ENCODE measurements at regions not wholly inside any gene's neighbourhood (a gene's known extent, or its start where the extent isn't known, plus 50 kb on each side); places are given as distances from the start of the nearest gene placed in this dataset.
"Not testable (repeated sequence)": the region's sequence is repeated elsewhere in the genome, so short reads cannot be mapped to it uniquely, and the experiment has no call there.

- no peak for DNase-seq
Measured at GRCh38 chr11:119586181-119586580, 142.8 kb downstream of the NECTIN1 start.

DNA sequence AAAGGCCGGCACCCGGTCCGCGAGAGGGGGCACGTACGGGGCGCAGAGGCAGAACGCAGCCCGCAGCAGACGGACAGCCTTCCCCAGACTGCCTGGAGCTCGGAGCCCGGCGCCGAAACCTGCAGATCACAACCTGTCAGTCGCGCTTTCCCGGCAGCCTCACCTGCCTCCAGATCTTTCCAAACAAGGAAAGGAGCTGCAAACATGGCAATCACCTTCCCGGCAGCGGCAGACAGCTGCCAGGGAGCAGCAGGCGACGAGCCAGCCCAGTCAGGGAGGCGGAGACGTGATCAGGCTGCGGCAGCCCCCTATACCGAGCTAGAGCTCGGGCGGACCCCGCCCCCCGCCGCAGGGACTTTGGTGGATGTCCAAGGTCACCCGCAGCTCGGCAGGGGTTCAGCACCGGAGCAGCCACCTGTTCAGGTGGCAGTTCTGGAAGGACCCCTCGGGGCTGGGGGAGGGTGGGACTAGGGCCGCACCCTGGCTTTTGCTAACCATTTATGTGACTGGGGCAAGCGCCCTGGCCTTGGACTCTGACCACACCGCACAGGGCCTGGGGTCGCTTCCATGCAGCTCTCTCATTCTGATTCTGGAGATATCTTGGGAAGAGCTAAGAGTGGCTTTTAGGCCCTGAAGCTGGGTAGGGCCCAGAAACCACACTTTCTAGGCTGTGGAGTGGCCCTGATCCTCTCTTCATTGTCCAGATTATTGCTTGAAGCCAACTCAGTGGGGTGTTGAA, 143.8 kb downstream of the NECTIN1 start:
- DNase-seq: no peak

GRCh38 chr11:119584193-119585042, 144.6 kb downstream of the NECTIN1 start:
- no peak for DNase-seq

DNA sequence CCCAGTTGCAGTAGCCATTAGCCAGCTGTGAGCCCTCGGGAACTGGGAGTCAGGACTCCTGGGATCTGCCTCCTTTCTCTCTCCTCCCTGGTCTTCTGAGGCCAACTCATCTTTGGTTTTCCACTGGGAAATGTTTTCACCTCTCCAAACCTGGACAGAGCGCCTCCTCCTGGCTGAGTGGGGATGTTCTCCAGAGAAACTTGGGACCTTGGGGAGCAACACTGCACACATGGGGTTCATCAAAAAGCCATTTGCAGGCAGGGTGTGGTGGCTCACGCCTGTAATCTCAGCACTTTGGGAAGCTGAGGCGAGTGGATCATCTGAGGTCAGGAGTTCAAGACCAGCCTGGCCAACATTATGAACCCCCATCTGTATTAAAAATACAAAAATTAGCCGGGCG, 145.4 kb downstream of the NECTIN1 start:
- DNase-seq: no peak

DNA sequence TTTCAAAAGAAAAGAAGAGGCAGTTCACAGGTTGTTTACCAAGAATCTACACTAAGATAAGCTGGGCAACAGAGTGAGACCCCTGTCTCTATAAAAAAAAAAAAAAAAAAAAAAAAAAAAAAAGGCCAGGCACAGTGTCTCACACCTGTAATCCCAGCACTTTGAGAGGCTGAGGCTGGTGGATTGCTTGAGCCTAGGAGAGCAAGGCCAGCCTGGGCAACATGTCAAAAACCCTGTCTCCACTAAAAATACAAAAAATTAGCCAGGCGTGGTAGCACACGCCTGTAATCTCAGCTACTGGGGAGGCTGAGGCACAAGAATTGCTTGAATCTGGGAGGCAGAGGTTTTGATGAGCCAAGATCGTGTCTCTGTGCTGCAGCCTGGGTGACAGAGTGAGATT, 147.6 kb downstream of the NECTIN1 start:
- not testable (repeated sequence) for DNase-seq

DNA sequence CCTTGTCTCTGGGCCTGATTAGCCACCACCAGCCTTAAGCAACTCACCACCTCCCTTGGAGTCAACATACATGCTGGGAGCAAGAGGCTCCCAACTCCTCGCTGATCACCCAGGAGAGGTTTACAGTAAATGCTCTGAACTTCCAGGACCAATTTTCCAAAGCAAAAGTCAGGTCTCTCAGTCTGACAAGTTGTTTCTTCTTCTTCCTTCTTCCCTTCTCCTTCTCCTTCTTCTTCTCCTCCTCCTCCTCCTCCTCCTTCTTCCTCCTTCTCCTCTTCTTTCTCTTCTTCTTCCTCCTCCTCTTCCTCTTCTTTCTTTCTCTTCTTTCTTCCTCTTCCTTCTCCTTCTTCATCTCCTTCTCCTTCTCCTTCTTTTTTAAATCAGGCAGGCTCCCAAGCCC, 148.2 kb downstream of the NECTIN1 start:
- DNase-seq: no peak

DNA sequence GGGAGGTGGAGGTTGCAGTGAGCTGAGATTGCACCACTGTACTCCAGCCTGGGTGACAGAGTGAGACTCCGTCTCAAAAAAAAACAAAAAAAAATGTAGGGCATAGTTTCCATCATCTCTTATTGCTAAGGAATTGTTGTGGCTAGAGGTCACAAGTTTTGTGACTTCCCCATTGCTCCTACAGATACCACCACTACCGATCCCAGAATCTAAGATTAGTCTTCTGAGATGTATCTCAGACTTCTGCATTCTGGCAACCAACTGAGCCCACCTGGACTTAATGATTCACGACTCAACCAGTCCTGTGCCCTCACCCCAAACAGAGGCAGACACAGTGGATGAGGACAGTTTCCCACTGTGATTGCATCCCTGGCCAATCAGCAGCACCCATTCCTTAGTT, 148.9 kb downstream of the NECTIN1 start:
- no peak for DNase-seq

DNA sequence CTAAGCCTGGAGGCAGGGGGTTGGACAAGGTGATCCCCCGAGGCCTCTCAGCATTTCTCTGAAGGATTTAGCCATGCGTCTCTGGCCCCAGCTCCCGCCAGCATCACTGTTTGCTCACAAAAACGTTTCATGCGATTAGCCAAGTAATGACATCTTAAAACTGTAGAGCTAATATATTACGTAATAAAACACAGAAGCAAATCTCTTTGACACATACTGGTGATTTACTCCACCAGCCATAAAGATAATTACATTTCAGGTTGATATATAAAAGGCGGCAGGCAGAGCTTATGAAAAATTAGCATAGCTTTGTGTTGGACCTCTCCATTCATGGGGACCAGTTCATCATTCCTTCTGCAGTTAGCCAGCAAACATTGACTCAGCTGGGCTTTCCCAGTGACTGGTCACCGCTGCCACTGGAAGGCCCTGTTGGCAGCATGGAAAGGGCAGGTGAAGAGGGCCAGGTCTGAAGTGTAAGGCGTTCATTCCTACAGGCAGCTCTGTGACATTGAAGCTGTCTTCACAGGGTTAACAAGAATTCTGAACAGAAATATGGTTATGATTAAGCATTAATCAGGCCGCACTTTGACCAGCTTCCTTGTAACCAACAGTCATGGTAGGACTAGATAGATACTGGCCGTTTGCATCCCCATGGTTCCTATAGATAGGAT, 150.3 kb downstream of the NECTIN1 start:
- DNase-seq: peak; percentile 43

- DNase-seq: no peak
Measured at GRCh38 chr11:119573858-119574257, 150.9 kb upstream of the THY1 start.

- DNase-seq: no peak
Measured at GRCh38 chr11:119572481-119573424, 149.8 kb upstream of the THY1 start.

- DNase-seq: no peak
Measured at GRCh38 chr11:119571311-119571710, 148.3 kb upstream of the THY1 start.

DNA sequence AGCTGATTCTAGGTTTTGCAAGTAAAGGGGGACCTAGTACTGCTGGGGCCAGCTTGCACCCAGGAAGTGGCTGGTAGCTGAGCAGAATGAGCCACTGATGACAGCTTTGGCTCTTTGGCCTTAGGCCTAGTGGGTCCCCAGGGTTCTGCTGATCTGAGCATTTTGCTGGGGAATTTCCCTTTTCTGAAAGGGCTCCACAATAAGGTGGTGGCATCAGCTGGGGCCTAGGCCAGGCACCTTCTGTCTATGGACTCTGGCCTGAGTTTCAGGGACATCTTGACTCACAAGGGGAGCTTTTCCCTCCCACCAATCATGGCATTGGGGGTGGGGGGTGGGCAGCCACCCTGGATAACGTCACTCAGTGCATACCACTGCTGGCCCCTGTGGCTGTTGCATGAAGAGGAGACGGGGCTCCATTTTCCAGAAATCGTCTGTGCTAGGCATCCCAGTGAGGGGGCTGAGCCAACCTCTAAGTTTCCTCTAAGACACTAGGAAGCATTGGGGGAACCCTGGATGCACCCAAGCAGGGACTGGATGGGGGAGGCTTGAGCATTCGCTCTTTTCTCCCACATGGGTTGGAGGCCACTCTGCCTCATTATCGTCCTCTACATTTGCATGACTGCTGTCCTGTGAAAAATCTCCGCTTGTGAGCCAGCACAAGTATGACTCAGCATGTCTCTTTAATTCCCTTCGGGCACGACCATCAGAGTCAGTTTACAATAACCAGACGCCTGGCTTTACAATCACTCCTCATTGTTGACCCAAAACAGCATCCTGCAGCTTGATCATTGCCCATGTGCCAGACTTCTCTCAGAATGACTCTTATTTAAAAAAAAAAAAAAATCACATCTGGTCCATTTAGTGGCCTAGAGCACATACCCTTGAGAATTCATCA, 145.0 kb upstream of the THY1 start:
- DNase-seq: peak; percentile 35

DNA sequence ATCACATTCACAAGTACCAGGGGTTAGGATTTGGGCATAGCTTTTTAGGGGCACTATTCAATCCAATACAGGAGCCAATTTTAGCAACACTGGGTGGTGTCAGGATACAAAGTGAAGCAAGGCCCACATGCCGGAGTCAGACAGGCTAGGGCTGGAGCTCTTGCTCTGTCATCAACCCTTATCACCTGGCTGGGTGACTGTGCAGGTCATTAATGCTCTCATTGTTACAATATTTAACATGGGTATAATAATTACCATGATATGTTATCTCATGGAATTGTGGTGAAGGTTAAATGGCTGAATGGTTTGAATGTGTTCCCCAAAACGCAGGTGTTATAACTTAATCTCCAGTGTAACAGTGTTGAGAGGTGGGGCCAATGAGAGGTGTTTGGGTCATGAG, 143.3 kb upstream of the THY1 start:
- no peak for DNase-seq

DNA sequence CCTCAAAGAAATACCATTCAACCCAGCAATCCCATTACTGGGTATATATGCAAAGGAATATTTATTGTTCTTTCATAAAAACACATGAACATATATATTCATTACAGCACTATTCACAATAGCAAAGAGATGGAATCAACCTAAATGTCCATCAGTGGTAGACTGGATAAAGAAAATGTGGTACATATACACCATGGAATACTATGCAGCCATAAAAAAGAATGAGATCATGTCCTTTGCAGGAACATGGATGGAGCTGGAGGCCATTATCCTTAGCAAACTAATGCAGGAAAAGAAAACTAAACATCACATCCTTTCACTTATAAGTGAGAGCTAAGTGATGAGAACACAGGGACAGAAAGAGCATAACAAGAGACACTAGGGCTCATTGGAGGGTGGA, 142.7 kb upstream of the THY1 start:
- not testable (repeated sequence) for DNase-seq

- no peak for DNase-seq
Measured at GRCh38 chr11:119560961-119561360, 138.0 kb upstream of the THY1 start.

DNA sequence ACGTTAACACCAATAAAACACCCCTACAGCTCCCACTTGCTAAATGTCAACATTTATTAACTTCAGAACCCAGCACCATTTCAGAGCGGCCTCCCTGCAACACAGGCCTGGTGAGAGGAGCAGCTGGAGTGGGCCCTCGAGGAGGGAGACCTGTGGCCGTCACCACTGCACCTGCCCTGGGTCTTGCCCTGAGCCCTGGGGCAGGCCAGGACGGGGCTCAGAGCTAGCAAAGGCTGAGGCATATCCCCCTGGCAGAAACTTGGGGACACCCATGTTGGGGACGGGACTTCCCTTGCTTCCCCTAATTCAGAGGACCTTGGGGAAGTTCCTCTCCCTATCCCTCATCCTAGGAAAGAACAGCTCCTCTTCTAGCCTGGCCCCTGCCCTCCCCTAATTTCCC, 137.3 kb upstream of the THY1 start:
- no peak for DNase-seq

- DNase-seq: no peak
Measured at GRCh38 chr11:119552106-119552485, 129.1 kb upstream of the THY1 start.

GRCh38 chr11:119551420-119552105, 128.6 kb upstream of the THY1 start:
- DNase-seq: no peak

DNA sequence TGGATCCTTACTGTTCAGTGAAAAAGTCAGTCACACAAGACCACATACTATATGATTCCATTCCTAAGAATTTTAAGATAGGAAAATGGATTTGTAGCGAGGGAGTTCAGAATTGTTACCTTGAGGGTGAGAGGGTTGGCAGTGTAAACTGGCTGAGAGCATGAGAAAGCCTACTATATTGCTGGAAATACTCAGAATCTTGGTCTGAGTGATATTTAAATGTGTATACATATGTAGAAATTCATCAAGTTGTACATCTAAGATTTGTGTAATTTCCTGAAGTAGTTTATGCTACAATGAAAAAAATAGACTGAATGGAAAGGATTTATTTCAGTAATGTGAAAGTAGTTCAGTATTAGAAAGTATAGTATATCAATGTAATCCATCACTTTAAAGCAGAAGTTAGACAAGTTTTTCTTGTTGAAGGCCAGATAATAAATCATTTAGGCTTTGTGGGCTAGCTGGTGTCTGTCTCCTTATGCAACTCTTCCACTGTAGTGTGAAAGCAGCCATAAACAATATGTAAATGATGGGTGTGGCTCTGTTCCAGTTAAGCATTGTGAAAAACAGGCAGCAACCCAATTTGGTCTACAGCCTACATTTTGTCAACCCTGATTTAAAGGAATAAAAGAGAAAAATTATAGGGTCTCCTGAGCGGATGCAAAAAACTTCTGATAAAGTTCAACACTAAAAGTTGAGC, 127.2 kb upstream of the THY1 start:
- no peak for DNase-seq

- DNase-seq: no peak
Measured at GRCh38 chr11:119547511-119547910, 124.5 kb upstream of the THY1 start.

Measured in SHP77 treated with DMSO at 0.1 percent for 48 hours (cell line).